Gastroesophageal sphincter (tissue), 3 donors: ENCODE measurements at regions not wholly inside any gene's neighbourhood (a gene's known extent, or its start where the extent isn't known, plus 50 kb on each side); places are given as distances from the start of the nearest gene placed in this dataset.

Source experiments
- EP300 ChIP-seq: sonication (generic); formaldehyde crosslinking; IDR thresholded peaks from one replicate; pipeline ENCODE4 v1.6.1; 2017; ENCODE audit warnings: antibody characterized with exemption, mild to moderate bottlenecking
- TF ChIP-seq, protein P1 (sequence below), 4 experiments: fragments of 200-600 bp in 2 of 4; fragments of 450-650 bp in 2 of 4; sonication (generic) in 1 of 4; IDR thresholded peaks; one replicate each; pipeline ENCODE4 v1.5.1; 2017 to 2019; ENCODE audit warnings: antibody characterized with exemption in 4 of 4, mild to moderate bottlenecking in 2 of 4, moderate library complexity in 2 of 4

GRCh38 chr13:53631511-53631910 is 602.9 kb downstream of the OLFM4 start:
- no peak for TF ChIP-seq EP300
- TF ChIP-seq, protein P1, sequence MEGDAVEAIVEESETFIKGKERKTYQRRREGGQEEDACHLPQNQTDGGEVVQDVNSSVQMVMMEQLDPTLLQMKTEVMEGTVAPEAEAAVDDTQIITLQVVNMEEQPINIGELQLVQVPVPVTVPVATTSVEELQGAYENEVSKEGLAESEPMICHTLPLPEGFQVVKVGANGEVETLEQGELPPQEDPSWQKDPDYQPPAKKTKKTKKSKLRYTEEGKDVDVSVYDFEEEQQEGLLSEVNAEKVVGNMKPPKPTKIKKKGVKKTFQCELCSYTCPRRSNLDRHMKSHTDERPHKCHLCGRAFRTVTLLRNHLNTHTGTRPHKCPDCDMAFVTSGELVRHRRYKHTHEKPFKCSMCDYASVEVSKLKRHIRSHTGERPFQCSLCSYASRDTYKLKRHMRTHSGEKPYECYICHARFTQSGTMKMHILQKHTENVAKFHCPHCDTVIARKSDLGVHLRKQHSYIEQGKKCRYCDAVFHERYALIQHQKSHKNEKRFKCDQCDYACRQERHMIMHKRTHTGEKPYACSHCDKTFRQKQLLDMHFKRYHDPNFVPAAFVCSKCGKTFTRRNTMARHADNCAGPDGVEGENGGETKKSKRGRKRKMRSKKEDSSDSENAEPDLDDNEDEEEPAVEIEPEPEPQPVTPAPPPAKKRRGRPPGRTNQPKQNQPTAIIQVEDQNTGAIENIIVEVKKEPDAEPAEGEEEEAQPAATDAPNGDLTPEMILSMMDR (IDR thresholded peaks at IDR 0.05) = no peak
